ENCODE measurements at regions not wholly inside any gene's neighbourhood (a gene's known extent, or its start where the extent isn't known, plus 50 kb on each side); places are given as distances from the start of the nearest gene placed in this dataset.

DNA sequence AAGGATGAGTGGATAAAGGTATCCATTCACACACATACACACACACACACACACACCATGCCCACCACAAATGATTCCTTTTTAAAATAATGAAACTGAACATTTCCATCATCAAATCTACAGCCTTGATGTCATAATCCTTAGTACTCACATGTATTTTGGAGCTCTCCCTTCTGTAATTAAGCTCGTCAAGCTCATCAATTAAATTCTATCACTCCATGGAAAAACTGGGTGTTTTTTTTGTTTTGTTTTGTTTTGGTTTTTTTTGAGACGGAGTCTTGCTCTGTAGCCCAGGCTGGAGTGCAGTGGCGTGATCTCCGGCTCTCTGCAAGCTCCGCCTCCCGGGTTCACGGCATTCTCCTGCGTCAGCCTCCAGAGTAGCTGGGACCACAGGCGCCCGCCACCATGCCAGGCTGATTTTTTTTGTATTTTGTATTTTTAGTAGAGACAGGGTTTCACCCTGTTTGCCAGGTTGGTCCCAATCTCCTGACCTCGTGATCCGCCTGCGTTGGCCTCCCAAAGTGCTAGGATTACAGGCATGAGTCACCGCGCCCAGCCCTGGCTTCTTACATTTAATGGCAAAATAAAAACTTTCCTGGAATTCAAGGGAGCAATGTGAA lies 78.6 kb upstream of the RGPD4 start (continued):
- TF ChIP-seq, protein P1, sequence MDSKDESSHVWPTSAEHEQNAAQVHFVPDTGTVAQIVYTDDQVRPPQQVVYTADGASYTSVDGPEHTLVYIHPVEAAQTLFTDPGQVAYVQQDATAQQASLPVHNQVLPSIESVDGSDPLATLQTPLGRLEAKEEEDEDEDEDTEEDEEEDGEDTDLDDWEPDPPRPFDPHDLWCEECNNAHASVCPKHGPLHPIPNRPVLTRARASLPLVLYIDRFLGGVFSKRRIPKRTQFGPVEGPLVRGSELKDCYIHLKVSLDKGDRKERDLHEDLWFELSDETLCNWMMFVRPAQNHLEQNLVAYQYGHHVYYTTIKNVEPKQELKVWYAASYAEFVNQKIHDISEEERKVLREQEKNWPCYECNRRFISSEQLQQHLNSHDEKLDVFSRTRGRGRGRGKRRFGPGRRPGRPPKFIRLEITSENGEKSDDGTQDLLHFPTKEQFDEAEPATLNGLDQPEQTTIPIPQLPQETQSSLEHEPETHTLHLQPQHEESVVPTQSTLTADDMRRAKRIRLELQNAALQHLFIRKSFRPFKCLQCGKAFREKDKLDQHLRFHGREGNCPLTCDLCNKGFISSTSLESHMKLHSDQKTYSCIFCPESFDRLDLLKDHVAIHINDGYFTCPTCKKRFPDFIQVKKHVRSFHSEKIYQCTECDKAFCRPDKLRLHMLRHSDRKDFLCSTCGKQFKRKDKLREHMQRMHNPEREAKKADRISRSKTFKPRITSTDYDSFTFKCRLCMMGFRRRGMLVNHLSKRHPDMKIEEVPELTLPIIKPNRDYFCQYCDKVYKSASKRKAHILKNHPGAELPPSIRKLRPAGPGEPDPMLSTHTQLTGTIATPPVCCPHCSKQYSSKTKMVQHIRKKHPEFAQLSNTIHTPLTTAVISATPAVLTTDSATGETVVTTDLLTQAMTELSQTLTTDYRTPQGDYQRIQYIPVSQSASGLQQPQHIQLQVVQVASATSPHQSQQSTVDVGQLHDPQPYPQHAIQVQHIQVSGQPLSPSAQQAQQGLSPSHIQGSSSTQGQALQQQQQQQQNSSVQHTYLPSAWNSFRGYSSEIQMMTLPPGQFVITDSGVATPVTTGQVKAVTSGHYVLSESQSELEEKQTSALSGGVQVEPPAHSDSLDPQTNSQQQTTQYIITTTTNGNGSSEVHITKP (IDR thresholded peaks at IDR 0.05; ENCODE audit: partially characterized antibody): no peak
- TF ChIP-seq, protein P2, sequence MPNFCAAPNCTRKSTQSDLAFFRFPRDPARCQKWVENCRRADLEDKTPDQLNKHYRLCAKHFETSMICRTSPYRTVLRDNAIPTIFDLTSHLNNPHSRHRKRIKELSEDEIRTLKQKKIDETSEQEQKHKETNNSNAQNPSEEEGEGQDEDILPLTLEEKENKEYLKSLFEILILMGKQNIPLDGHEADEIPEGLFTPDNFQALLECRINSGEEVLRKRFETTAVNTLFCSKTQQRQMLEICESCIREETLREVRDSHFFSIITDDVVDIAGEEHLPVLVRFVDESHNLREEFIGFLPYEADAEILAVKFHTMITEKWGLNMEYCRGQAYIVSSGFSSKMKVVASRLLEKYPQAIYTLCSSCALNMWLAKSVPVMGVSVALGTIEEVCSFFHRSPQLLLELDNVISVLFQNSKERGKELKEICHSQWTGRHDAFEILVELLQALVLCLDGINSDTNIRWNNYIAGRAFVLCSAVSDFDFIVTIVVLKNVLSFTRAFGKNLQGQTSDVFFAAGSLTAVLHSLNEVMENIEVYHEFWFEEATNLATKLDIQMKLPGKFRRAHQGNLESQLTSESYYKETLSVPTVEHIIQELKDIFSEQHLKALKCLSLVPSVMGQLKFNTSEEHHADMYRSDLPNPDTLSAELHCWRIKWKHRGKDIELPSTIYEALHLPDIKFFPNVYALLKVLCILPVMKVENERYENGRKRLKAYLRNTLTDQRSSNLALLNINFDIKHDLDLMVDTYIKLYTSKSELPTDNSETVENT (CRISPR knock-in tag; IDR thresholded peaks at IDR 0.05): no peak
- TF ChIP-seq ARNT (IDR thresholded peaks at IDR 0.05): 0 out of 4 replicates have a peak, but pooled peaks of 1 of the 2 experiments have one; percentile 39
- TF ChIP-seq CBFA2T3 (IDR thresholded peaks at IDR 0.05): 0 out of 2 replicates have a peak, but pooled peaks have one; percentile 3
- TF ChIP-seq, protein P3, sequence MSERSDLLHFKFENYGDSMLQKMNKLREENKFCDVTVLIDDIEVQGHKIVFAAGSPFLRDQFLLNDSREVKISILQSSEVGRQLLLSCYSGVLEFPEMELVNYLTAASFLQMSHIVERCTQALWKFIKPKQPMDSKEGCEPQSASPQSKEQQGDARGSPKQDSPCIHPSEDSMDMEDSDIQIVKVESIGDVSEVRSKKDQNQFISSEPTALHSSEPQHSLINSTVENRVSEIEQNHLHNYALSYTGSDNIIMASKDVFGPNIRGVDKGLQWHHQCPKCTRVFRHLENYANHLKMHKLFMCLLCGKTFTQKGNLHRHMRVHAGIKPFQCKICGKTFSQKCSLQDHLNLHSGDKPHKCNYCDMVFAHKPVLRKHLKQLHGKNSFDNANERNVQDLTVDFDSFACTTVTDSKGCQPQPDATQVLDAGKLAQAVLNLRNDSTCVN (CRISPR knock-in tag; IDR thresholded peaks at IDR 0.05): no peak
- no peak for TF ChIP-seq ILK (tag; IDR thresholded peaks at IDR 0.05; ENCODE audit: borderline replicate concordance, low read depth)
- TF ChIP-seq, protein P4, sequence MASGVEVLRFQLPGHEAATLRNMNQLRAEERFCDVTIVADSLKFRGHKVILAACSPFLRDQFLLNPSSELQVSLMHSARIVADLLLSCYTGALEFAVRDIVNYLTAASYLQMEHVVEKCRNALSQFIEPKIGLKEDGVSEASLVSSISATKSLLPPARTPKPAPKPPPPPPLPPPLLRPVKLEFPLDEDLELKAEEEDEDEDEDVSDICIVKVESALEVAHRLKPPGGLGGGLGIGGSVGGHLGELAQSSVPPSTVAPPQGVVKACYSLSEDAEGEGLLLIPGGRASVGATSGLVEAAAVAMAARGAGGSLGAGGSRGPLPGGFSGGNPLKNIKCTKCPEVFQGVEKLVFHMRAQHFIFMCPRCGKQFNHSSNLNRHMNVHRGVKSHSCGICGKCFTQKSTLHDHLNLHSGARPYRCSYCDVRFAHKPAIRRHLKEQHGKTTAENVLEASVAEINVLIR (CRISPR knock-in tag; IDR thresholded peaks at IDR 0.05): peak; percentile 71
- TF ChIP-seq, protein P5, sequence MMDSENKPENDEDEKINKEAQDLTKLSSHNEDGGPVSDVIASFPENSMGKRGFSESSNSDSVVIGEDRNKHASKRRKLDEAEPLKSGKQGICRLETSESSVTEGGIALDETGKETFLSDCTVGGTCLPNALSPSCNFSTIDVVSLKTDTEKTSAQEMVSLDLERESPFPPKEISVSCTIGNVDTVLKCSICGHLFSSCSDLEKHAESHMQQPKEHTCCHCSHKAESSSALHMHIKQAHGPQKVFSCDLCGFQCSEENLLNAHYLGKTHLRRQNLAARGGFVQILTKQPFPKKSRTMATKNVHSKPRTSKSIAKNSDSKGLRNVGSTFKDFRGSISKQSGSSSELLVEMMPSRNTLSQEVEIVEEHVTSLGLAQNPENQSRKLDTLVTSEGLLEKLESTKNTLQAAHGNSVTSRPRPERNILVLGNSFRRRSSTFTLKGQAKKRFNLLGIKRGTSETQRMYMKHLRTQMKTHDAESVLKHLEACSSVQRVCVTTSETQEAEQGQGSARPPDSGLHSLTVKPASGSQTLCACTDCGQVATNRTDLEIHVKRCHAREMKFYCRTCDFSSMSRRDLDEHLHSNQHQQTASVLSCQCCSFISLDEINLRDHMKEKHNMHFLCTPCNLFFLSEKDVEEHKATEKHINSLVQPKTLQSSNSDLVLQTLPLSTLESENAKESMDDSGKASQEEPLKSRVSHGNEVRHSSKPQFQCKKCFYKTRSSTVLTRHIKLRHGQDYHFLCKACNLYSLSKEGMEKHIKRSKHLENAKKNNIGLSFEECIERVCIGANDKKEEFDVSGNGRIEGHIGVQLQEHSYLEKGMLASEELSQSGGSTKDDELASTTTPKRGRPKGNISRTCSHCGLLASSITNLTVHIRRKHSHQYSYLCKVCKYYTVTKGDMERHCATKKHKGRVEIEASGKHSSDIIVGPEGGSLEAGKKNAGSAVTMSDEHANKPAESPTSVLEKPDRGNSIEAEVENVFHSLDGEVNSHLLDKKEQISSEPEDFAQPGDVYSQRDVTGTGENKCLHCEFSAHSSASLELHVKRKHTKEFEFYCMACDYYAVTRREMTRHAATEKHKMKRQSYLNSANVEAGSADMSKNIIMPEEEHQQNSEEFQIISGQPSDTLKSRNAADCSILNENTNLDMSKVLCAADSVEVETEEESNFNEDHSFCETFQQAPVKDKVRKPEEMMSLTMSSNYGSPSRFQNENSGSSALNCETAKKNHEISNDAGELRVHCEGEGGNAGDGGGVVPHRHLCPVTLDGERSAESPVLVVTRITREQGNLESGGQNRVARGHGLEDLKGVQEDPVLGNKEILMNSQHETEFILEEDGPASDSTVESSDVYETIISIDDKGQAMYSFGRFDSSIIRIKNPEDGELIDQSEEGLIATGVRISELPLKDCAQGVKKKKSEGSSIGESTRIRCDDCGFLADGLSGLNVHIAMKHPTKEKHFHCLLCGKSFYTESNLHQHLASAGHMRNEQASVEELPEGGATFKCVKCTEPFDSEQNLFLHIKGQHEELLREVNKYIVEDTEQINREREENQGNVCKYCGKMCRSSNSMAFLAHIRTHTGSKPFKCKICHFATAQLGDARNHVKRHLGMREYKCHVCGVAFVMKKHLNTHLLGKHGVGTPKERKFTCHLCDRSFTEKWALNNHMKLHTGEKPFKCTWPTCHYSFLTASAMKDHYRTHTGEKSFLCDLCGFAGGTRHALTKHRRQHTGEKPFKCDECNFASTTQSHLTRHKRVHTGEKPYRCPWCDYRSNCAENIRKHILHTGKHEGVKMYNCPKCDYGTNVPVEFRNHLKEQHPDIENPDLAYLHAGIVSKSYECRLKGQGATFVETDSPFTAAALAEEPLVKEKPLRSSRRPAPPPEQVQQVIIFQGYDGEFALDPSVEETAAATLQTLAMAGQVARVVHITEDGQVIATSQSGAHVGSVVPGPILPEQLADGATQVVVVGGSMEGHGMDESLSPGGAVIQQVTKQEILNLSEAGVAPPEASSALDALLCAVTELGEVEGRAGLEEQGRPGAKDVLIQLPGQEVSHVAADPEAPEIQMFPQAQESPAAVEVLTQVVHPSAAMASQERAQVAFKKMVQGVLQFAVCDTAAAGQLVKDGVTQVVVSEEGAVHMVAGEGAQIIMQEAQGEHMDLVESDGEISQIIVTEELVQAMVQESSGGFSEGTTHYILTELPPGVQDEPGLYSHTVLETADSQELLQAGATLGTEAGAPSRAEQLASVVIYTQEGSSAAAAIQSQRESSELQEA (IDR thresholded peaks at IDR 0.05; ENCODE audit: low read depth): no peak
- TF ChIP-seq SIRT6 (IDR thresholded peaks at IDR 0.05; ENCODE audit: low read depth, low read length): no peak
- TF ChIP-seq POLR2A (conservative IDR thresholded peaks at IDR 0.05): peak; percentile 80

All from K562 (cell line).